ENCODE measurements at regions not wholly inside any gene's neighbourhood (a gene's known extent, or its start where the extent isn't known, plus 50 kb on each side); places are given as distances from the start of the nearest gene placed in this dataset.
A peak's percentile ranks its signal among the peaks of the same experiment; 100 is the strongest.

GRCh38 chr10:44186821-44187220 is 198.1 kb downstream of the CXCL12 start:
- Histone ChIP-seq H3K4me1 (peaks cover 0 to 14% (median 0%) of the 10 kb centered on the region in 9 donors), H3K36me3 (no peaks in the 10 kb centered on the region), H3K27ac (peak overlapping the region in 1 of 10 donors; percentile 15), H3K27me3 (no peaks in the 10 kb centered on the region), H3K4me3 (no peak overlapping the region), H3K9me3 (peaks cover 0 to 18% (median 0%) of the 10 kb centered on the region in 11 donors)
- no peak for DNase-seq
- intact Hi-C loops (cut with DNase I) = no loop called here
- ATAC-seq = peak in 1 of 8 donors; percentile 30
- no peak for TF ChIP-seq CTCF (IDR thresholded peaks at IDR 0.05)
- 79 to 96% methylated on average over 1 of the region's 1 CpG for WGBS, 2 donors

GRCh38 chr10:44186150-44186549 is 198.7 kb downstream of the CXCL12 start:
- TF ChIP-seq CTCF (IDR thresholded peaks at IDR 0.05) = no peak
- ATAC-seq (peak in 7 of 8 donors; percentile 17 to 76 (median 57)), DNase-seq (no peak)
- intact Hi-C loops (cut with DNase I) = no loop called here
- WGBS, 2 donors = 42 to 54% methylated on average over 2 of the region's 2 CpGs
- no peaks in the 10 kb centered on the region for H3K36me3 ChIP-seq
- H3K9me3 ChIP-seq = peaks cover 0 to 17% (median 0%) of the 10 kb centered on the region in 11 donors
- H3K27me3 ChIP-seq = no peaks in the 10 kb centered on the region
- H3K4me3 ChIP-seq = no peak overlapping the region
- H3K4me1 ChIP-seq = peaks cover 0 to 14% (median 0%) of the 10 kb centered on the region in 9 donors
- peak overlapping the region in 1 of 10 donors; percentile 15 for H3K27ac ChIP-seq

GRCh38 chr10:44185315-44185666 is 199.6 kb downstream of the CXCL12 start:
- no peak overlapping the region for H3K4me3 ChIP-seq
- TF ChIP-seq CTCF (IDR thresholded peaks at IDR 0.05) = no peak
- intact Hi-C loops (cut with DNase I) = no loop called here
- H3K4me1 ChIP-seq = peaks cover 0 to 14% (median 0%) of the 10 kb centered on the region in 9 donors
- no peak for ATAC-seq
- H3K9me3 ChIP-seq = peaks cover 0 to 9% (median 0%) of the 10 kb centered on the region in 11 donors
- no peaks in the 10 kb centered on the region for H3K36me3 ChIP-seq
- H3K27me3 ChIP-seq = no peaks in the 10 kb centered on the region
- 79 to 90% methylated on average over 6 of the region's 6 CpGs for WGBS, 2 donors
- no peak overlapping the region for H3K27ac ChIP-seq
- DNase-seq = no peak

GRCh38 chr10:44184633-44185314 is 200.1 kb downstream of the CXCL12 start:
- ATAC-seq = peak in 1 of 8 donors; percentile 41
- H3K4me3 ChIP-seq = no peak overlapping the region
- intact Hi-C loops (cut with DNase I) = no loop called here
- TF ChIP-seq CTCF (IDR thresholded peaks at IDR 0.05) = no peak
- no peak for DNase-seq
- 94 to 98% methylated on average over 7 of the region's 7 CpGs for WGBS, 2 donors
- no peak overlapping the region for H3K27ac ChIP-seq
- H3K9me3 ChIP-seq = peaks cover 0 to 5% (median 0%) of the 10 kb centered on the region in 11 donors
- H3K27me3 ChIP-seq = no peaks in the 10 kb centered on the region
- H3K4me1 ChIP-seq = peaks cover 0 to 14% (median 0%) of the 10 kb centered on the region in 9 donors
- H3K36me3 ChIP-seq = no peaks in the 10 kb centered on the region

All from heart right ventricle (tissue), 16 donors.